Suprapubic skin (tissue), 4 donors: ENCODE measurements at regions not wholly inside any gene's neighbourhood (a gene's known extent, or its start where the extent isn't known, plus 50 kb on each side); places are given as distances from the start of the nearest gene placed in this dataset.

ENCODE experiments used
- DNase-seq, 2 donors: peaks; one replicate each; pipeline ENCODE4 v3.0.0-alpha.2; 2019; ENCODE audit warnings: low spot score in 2 of 2
- H3K27ac ChIP-seq: fragments of 200-600 bp; sonication (generic); one replicate; pipeline ENCODE4 v1.5.1; 2019
- H3K27me3 ChIP-seq: fragments of 200-600 bp; sonication (generic); one replicate; pipeline ENCODE4 v1.5.1; 2019
- H3K36me3 ChIP-seq: fragments of 200-600 bp; sonication (generic); one replicate; pipeline ENCODE4 v1.5.1; 2019
- H3K4me1 ChIP-seq: fragments of 200-600 bp; sonication (generic); one replicate; pipeline ENCODE4 v1.5.1; 2019
- H3K4me3 ChIP-seq: fragments of 200-600 bp; sonication (generic); one replicate; pipeline ENCODE4 v1.5.1; 2019; ENCODE audit warnings: mild to moderate bottlenecking
- H3K9me3 ChIP-seq: fragments of 200-600 bp; sonication (generic); one replicate; pipeline ENCODE4 v1.5.1; 2019
- CTCF ChIP-seq, 2 donors: fragments of 200-600 bp in 1 of 2; fragments of 450-650 bp in 1 of 2; sonication (generic) in 1 of 2; IDR thresholded peaks; one replicate each; pipeline ENCODE4 v1.5.1; 2016 to 2019; ENCODE audit warnings: antibody characterized with exemption in 2 of 2, mild to moderate bottlenecking in 1 of 2, moderate library complexity in 1 of 2
- EP300 ChIP-seq: sonication (generic); formaldehyde crosslinking; IDR thresholded peaks from one replicate; pipeline ENCODE4 v1.6.1; 2017; ENCODE audit warnings: antibody characterized with exemption
- POLR2A ChIP-seq, 2 donors: fragments of 450-650 bp; IDR thresholded peaks; one replicate each; pipeline ENCODE4 v1.6.1; 2017; ENCODE audit warnings: antibody characterized with exemption in 2 of 2, mild to moderate bottlenecking in 2 of 2, moderate library complexity in 2 of 2
- POLR2AphosphoS5 ChIP-seq, 3 donors: sonication (generic); formaldehyde crosslinking; IDR thresholded peaks; one replicate each; pipeline ENCODE4 v1.6.1; 2017; ENCODE audit warnings: antibody characterized with exemption in 3 of 3
- WGBS: methylation state at CpG from one replicate; pipeline ENCODE4 v1.1.5; 2018; 5-methylcytosine and 5-hydroxymethylcytosine counted together

- H3K4me3 ChIP-seq = peak overlapping the region; percentile 21
- no peak for TF ChIP-seq POLR2AphosphoS5 (IDR thresholded peaks at IDR 0.05)
- no peak for TF ChIP-seq CTCF (IDR thresholded peaks at IDR 0.05)
- TF ChIP-seq EP300 = no peak
- TF ChIP-seq POLR2A (IDR thresholded peaks at IDR 0.05) = no peak
- no peak for DNase-seq
- H3K27me3 ChIP-seq = no peaks in the 10 kb centered on the region
- 31% methylated on average over 10 of the region's 10 CpGs for WGBS
- peaks cover 21% of the 10 kb centered on the region for H3K4me1 ChIP-seq
- H3K36me3 ChIP-seq = no peaks in the 10 kb centered on the region
- H3K27ac ChIP-seq = peak overlapping the region; percentile 63
- H3K9me3 ChIP-seq = no peaks in the 10 kb centered on the region
Observed at GRCh38 chr2:206212673-206213513, 53.2 kb downstream of the EEF1B2 start.

GRCh38 chr2:206213514-206213845 is 53.8 kb downstream of the EEF1B2 start:
- no peak overlapping the region for H3K4me3 ChIP-seq
- peak overlapping the region; percentile 63 for H3K27ac ChIP-seq

GRCh38 chr2:206217166-206217565 is 57.3 kb upstream of the ZDBF2 start:
- no peak for DNase-seq

More at GRCh38 chr2:206213514-206213845, 53.8 kb downstream of the EEF1B2 start:
- H3K9me3 ChIP-seq = no peaks in the 10 kb centered on the region
- H3K36me3 ChIP-seq = no peaks in the 10 kb centered on the region
- H3K27me3 ChIP-seq = no peaks in the 10 kb centered on the region
- H3K4me1 ChIP-seq = peaks cover 21% of the 10 kb centered on the region
- WGBS = 37% methylated on average over 4 of the region's 4 CpGs
- no peak for DNase-seq
- TF ChIP-seq EP300 (no peak), CTCF (IDR thresholded peaks at IDR 0.05) (no peak), POLR2AphosphoS5 (IDR thresholded peaks at IDR 0.05) (no peak), POLR2A (IDR thresholded peaks at IDR 0.05) (no peak)

GRCh38 chr2:206217743-206218142 is 56.7 kb upstream of the ZDBF2 start:
- H3K27ac ChIP-seq = no peak overlapping the region
- H3K36me3 ChIP-seq = no peaks in the 10 kb centered on the region
- no peak for DNase-seq
- TF ChIP-seq POLR2AphosphoS5 (IDR thresholded peaks at IDR 0.05) = no peak
- TF ChIP-seq POLR2A (IDR thresholded peaks at IDR 0.05) = no peak
- no peak for TF ChIP-seq EP300
- TF ChIP-seq CTCF (IDR thresholded peaks at IDR 0.05) = no peak
- H3K4me1 ChIP-seq = peaks cover 10% of the 10 kb centered on the region
- peaks cover under 1% of the 10 kb centered on the region for H3K27me3 ChIP-seq
- no peak overlapping the region for H3K4me3 ChIP-seq
- WGBS = 49% methylated on average over 6 of the region's 6 CpGs
- no peaks in the 10 kb centered on the region for H3K9me3 ChIP-seq

More at GRCh38 chr2:206217166-206217565, 57.3 kb upstream of the ZDBF2 start:
- Histone ChIP-seq H3K4me1 (peaks cover 16% of the 10 kb centered on the region), H3K4me3 (no peak overlapping the region), H3K27me3 (no peaks in the 10 kb centered on the region), H3K27ac (no peak overlapping the region), H3K9me3 (no peaks in the 10 kb centered on the region), H3K36me3 (no peaks in the 10 kb centered on the region)
- WGBS = 72% methylated on average over 5 of the region's 5 CpGs
- TF ChIP-seq POLR2AphosphoS5 (IDR thresholded peaks at IDR 0.05) (no peak), CTCF (IDR thresholded peaks at IDR 0.05) (no peak), POLR2A (IDR thresholded peaks at IDR 0.05) (no peak), EP300 (no peak)

- H3K4me3 ChIP-seq = no peak overlapping the region
- H3K36me3 ChIP-seq = no peaks in the 10 kb centered on the region
- H3K4me1 ChIP-seq = peaks cover 6% of the 10 kb centered on the region
- WGBS = 80% methylated on average over 4 of the region's 4 CpGs
- H3K9me3 ChIP-seq = no peaks in the 10 kb centered on the region
- no peak overlapping the region for H3K27ac ChIP-seq
- peaks cover 4% of the 10 kb centered on the region for H3K27me3 ChIP-seq
- DNase-seq = no peak
- TF ChIP-seq POLR2A (IDR thresholded peaks at IDR 0.05) (no peak), EP300 (no peak), POLR2AphosphoS5 (IDR thresholded peaks at IDR 0.05) (no peak), CTCF (IDR thresholded peaks at IDR 0.05) (no peak)
Observed at GRCh38 chr2:206218156-206218555, 56.3 kb upstream of the ZDBF2 start.
